ENCODE measurements at regions not wholly inside any gene's neighbourhood (a gene's known extent, or its start where the extent isn't known, plus 50 kb on each side); places are given as distances from the start of the nearest gene placed in this dataset.

DNA sequence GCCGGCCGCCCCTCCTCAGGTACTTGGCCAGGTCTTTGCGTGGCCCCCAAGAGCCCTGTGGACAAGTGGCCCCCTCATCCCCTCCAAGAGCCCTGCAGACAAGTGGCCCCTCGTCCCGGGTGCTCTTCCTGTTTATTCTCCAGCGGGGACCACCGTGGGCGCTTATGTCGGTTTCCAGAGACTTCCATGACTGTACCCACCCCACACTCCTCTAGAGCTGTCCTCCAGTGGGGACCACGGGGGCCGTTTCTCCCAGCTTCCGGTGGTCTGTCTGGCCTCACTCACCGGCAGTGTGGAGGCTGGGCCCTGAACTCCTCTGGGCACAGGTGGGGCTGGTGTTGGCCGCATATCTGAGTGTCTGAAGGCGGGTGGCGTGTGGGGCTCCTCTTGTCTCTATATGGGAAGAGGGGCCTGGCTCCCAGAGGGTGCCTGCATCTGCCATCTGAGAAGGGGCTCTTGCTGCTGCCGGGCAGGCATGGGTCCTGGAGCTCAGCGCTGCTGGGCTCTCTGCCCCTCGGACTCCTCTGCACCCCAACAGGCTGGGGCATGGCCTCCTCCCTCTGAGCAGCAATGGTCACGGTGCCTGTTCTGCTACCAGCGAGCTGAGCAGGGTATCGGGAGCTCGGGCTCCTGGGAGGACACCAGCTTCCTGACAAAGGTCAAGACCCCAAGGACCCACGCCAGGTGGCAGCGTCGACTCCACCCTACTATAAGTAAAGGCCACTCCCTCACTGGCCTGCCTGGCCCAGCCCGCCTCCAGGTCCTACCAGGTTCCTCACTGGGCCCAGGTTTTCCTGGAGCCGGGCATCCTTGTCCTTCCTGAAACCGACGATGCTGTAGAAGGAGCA lies 1264.3 kb downstream of the BRD1 start:
- no peaks in the 10 kb centered on the region for H3K36me3 Mint-ChIP-seq
- no peak for DNase-seq

DNA sequence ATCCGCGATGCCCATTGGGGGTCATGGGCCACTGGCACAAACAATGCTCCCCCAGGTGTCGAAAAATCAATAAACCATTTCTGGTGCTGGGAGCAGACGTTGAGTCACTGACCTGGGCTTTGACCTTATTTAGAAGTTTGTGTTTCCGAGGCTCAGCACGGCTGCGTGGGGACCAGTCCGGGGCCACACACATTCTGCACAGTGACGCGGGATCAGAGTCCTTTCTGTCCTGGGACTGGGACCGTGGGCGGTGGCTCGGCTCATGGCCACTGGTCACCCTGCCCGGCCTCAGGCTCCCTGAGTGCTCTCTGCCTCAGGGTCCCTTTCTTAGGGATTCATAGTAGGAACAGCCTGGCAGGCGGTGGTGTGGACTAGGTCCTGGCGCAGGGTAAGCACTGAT lies 1266.0 kb downstream of the BRD1 start:
- Mint-ChIP-seq H3K4me1 (peaks cover 0 to 4% (median 0%) of the 10 kb centered on the region in 4 donors), H3K36me3 (no peaks in the 10 kb centered on the region), H3K4me3 (no peak overlapping the region), H3K9me3 (no peaks in the 10 kb centered on the region), H3K27ac (no peak overlapping the region), H3K27me3 (no peaks in the 10 kb centered on the region)
- Histone ChIP-seq H3K9me3 (ENCODE audit: control insufficient read depth in 2 of 2, low read length in 2 of 2) (no peaks in the 10 kb centered on the region), H3K4me3 (ENCODE audit: low read depth, low read length) (no peak overlapping the region), H3K27me3 (ENCODE audit: control insufficient read depth, insufficient read depth, low read length) (peaks cover 4% of the 10 kb centered on the region), H3K36me3 (ENCODE audit: control insufficient read depth, insufficient read depth, low read length) (no peaks in the 10 kb centered on the region), H3K4me1 (ENCODE audit: control insufficient read depth, insufficient read depth, low read length, poor library complexity, severe bottlenecking) (no peaks in the 10 kb centered on the region), H3K27ac (ENCODE audit: insufficient read depth, low read length, poor library complexity, severe bottlenecking) (no peak overlapping the region)
- no peak for ATAC-seq (ENCODE audit: low read depth in 2 of 2)
- DNase-seq, result no peak

More for the DNA sequence above, 1264.3 kb downstream of the BRD1 start:
- Mint-ChIP-seq H3K4me3 (no peak overlapping the region), H3K4me1 (peaks cover 0 to 4% (median 1%) of the 10 kb centered on the region in 4 donors), H3K9me3 (no peaks in the 10 kb centered on the region), H3K27me3 (no peaks in the 10 kb centered on the region), H3K27ac (no peak overlapping the region)
- Histone ChIP-seq H3K27ac (ENCODE audit: insufficient read depth, low read length, poor library complexity, severe bottlenecking) (no peak overlapping the region), H3K4me3 (ENCODE audit: low read depth, low read length) (no peak overlapping the region), H3K4me1 (ENCODE audit: control insufficient read depth, insufficient read depth, low read length, poor library complexity, severe bottlenecking) (no peaks in the 10 kb centered on the region), H3K27me3 (ENCODE audit: control insufficient read depth, insufficient read depth, low read length) (peaks cover 4% of the 10 kb centered on the region), H3K9me3 (ENCODE audit: control insufficient read depth in 2 of 2, low read length in 2 of 2) (no peaks in the 10 kb centered on the region), H3K36me3 (ENCODE audit: control insufficient read depth, insufficient read depth, low read length) (no peaks in the 10 kb centered on the region)
- ATAC-seq (ENCODE audit: low read depth in 2 of 2), result no peak

DNA sequence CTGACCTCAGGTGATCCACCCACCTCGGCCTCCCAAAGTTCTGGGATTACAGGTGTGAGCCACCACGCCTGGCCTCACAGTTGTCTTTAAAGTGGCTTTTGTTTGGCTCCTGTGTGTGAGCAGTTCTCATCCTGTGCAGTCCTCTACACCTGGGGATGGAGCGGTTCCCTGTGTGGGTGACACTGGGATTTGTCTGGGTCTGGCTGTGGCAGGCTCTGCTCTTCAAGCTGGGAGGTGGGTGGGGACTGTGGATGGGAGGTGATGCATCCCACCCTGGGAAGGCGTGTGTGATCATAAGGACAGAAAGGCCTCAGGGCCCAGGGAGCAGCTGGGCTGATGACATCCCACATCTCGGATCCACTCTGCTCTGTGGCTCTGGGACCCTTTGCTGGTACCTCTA lies 1266.8 kb downstream of the BRD1 start:
- Histone ChIP-seq H3K4me1 (ENCODE audit: control insufficient read depth, insufficient read depth, low read length, poor library complexity, severe bottlenecking) (no peaks in the 10 kb centered on the region), H3K9me3 (ENCODE audit: control insufficient read depth in 2 of 2, low read length in 2 of 2) (no peaks in the 10 kb centered on the region), H3K4me3 (ENCODE audit: low read depth, low read length) (no peak overlapping the region), H3K27ac (ENCODE audit: insufficient read depth, low read length, poor library complexity, severe bottlenecking) (no peak overlapping the region), H3K27me3 (ENCODE audit: control insufficient read depth, insufficient read depth, low read length) (no peaks in the 10 kb centered on the region), H3K36me3 (ENCODE audit: control insufficient read depth, insufficient read depth, low read length) (no peaks in the 10 kb centered on the region)
- ATAC-seq (ENCODE audit: low read depth in 2 of 2), result no peak
- H3K4me1 Mint-ChIP-seq, result peaks cover 0 to 4% (median 0%) of the 10 kb centered on the region in 4 donors
- H3K9me3 Mint-ChIP-seq, result no peaks in the 10 kb centered on the region
- H3K4me3 Mint-ChIP-seq, result no peak overlapping the region
- H3K27me3 Mint-ChIP-seq, result no peaks in the 10 kb centered on the region
- no peaks in the 10 kb centered on the region for H3K36me3 Mint-ChIP-seq
- DNase-seq, result no peak
- no peak overlapping the region for H3K27ac Mint-ChIP-seq

DNA sequence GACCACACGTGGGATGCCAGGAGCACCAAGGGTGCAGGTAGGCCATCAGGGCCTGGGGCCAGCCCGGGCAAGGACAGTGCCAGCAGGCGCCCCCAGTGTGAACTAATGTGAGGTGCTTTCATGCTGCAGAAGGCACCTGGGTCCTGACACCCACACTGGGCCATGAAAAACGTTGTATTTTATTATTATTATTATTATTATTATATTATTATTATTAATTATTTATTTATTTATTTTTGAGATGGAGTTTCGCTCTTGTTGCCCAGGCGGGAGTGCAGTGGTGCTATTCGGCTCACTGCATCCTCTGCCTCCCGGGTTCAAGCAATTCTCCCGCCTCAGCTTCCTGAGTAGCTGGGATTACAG lies 1267.3 kb downstream of the BRD1 start:
- no peak for ATAC-seq (ENCODE audit: low read depth in 2 of 2)
- Mint-ChIP-seq H3K27ac (no peak overlapping the region), H3K4me1 (peaks cover 0 to 4% (median 0%) of the 10 kb centered on the region in 4 donors)

DNA sequence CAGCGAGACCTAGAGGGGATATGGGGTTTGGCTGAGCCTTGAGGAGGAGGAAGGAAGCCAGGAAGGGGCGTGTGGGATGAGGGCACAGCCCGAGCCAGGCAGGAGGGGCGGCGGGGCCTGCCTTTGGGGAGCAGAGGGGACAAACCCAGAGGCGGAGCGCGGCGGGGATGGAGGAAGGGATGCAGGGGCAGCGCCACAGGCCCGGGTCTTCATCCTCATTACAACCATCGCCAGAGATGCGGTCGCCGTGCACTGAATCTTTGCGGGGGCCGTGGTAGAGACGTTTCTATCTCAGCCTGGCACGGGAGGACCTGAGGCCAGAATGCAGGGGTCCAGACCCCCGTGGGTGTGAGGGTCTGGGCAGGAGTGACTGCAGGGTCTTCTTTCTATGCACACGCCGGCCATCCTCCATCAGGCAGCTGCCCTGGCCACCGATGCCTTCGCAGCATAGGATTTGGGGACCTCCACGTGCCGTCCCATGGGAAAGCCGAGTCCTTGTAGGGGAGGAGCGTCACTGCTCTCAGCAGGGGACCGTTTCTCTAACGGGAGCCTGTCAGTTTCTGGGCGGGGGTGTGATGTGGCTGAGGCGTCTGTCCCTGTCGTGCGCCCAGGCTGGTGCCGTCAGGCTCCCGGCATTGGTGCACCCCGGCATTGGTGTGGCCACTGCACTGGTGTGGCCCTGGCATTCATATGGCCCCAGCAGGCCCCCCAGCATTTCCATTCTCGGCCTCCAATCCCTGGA lies 1267.9 kb downstream of the BRD1 start:
- Mint-ChIP-seq H3K36me3 (no peaks in the 10 kb centered on the region), H3K4me1 (peaks cover 0 to 4% (median 0%) of the 10 kb centered on the region in 4 donors), H3K9me3 (no peaks in the 10 kb centered on the region), H3K27ac (no peak overlapping the region), H3K4me3 (no peak overlapping the region), H3K27me3 (no peaks in the 10 kb centered on the region)
- no peak for ATAC-seq (ENCODE audit: low read depth in 2 of 2)
- Histone ChIP-seq H3K9me3 (ENCODE audit: control insufficient read depth in 2 of 2, low read length in 2 of 2) (no peaks in the 10 kb centered on the region), H3K27me3 (ENCODE audit: control insufficient read depth, insufficient read depth, low read length) (no peaks in the 10 kb centered on the region), H3K4me3 (ENCODE audit: low read depth, low read length) (no peak overlapping the region), H3K4me1 (ENCODE audit: control insufficient read depth, insufficient read depth, low read length, poor library complexity, severe bottlenecking) (no peaks in the 10 kb centered on the region), H3K36me3 (ENCODE audit: control insufficient read depth, insufficient read depth, low read length) (no peaks in the 10 kb centered on the region), H3K27ac (ENCODE audit: insufficient read depth, low read length, poor library complexity, severe bottlenecking) (no peak overlapping the region)
- no peak for DNase-seq

More for the DNA sequence above, 1267.3 kb downstream of the BRD1 start:
- Histone ChIP-seq H3K9me3 (ENCODE audit: control insufficient read depth in 2 of 2, low read length in 2 of 2) (no peaks in the 10 kb centered on the region), H3K27me3 (ENCODE audit: control insufficient read depth, insufficient read depth, low read length) (no peaks in the 10 kb centered on the region), H3K36me3 (ENCODE audit: control insufficient read depth, insufficient read depth, low read length) (no peaks in the 10 kb centered on the region), H3K4me1 (ENCODE audit: control insufficient read depth, insufficient read depth, low read length, poor library complexity, severe bottlenecking) (no peaks in the 10 kb centered on the region), H3K4me3 (ENCODE audit: low read depth, low read length) (no peak overlapping the region), H3K27ac (ENCODE audit: insufficient read depth, low read length, poor library complexity, severe bottlenecking) (no peak overlapping the region)
- H3K4me3 Mint-ChIP-seq, result no peak overlapping the region
- no peaks in the 10 kb centered on the region for H3K27me3 Mint-ChIP-seq
- H3K36me3 Mint-ChIP-seq, result no peaks in the 10 kb centered on the region
- no peak for DNase-seq
- no peaks in the 10 kb centered on the region for H3K9me3 Mint-ChIP-seq

DNA sequence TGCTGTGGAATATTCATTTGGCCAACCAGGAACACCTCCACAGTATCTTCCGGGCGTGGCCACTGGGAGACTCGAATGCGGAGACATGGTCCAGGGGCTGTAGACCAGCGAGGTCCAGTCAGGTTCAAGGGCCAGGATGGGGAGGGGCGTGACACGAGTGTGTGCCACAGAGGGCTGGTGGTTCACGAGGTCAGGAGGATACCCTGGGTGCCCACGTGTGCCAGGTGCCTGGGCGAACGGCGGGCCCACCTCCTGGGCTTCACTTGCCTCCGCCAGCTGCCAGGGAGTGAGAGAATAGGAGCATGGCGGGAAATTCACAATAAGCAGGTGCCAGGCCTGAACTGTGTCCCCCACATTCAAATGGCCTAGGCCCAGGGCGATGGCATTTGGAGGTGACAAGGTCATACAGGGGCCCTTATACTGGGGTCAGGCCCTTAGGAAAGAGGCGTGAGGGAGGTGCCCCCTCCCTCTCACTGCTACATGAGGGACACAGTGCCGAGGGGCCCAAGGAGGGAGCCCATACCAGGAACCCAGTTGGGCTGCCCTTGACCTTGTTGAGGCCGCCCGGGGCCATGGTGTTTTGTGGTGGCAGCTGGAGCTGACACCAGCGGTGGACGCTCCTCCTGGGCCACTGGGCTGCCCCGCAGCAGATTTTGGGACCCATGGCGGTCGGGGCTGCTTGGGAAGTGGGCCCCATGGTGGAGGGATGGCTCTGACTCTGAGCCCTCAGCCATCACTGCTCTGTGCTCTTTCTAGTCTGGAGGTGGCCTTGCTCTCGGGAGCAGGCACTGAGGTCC lies 1268.9 kb downstream of the BRD1 start:
- Mint-ChIP-seq H3K4me3 (no peak overlapping the region), H3K9me3 (no peaks in the 10 kb centered on the region), H3K4me1 (peaks cover 0 to 4% (median 0%) of the 10 kb centered on the region in 4 donors), H3K27me3 (no peaks in the 10 kb centered on the region), H3K36me3 (no peaks in the 10 kb centered on the region), H3K27ac (no peak overlapping the region)
- Histone ChIP-seq H3K27me3 (ENCODE audit: control insufficient read depth, insufficient read depth, low read length) (no peaks in the 10 kb centered on the region), H3K4me1 (ENCODE audit: control insufficient read depth, insufficient read depth, low read length, poor library complexity, severe bottlenecking) (no peaks in the 10 kb centered on the region), H3K4me3 (ENCODE audit: low read depth, low read length) (no peak overlapping the region), H3K27ac (ENCODE audit: insufficient read depth, low read length, poor library complexity, severe bottlenecking) (no peak overlapping the region), H3K9me3 (ENCODE audit: control insufficient read depth in 2 of 2, low read length in 2 of 2) (no peaks in the 10 kb centered on the region), H3K36me3 (ENCODE audit: control insufficient read depth, insufficient read depth, low read length) (no peaks in the 10 kb centered on the region)
- DNase-seq (no peak), ATAC-seq (ENCODE audit: low read depth in 2 of 2) (no peak)

DNA sequence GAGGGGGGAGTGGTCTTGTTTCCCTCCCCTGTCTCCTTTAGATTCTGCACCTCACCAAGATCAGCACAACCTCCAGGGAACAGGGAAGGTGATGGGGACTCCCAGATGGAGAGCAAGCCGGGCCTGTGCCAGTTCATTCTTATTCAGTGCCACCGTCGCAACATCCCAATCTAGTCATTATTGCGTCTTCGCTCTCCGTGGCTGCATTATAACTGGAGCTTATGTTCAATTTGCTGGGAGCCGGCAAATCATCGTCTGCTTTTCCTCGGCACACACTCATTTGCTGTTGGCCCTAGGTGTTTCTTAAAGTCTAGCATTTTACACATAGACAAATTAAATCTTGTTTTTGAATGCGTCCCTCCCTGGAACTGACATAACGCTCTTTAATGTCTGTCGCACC lies 1269.7 kb downstream of the BRD1 start:
- Mint-ChIP-seq H3K4me1 (peaks cover 0 to 4% (median 0%) of the 10 kb centered on the region in 4 donors), H3K27me3 (no peaks in the 10 kb centered on the region), H3K36me3 (no peaks in the 10 kb centered on the region), H3K4me3 (no peak overlapping the region), H3K27ac (no peak overlapping the region), H3K9me3 (no peaks in the 10 kb centered on the region)
- no peak overlapping the region for H3K27ac ChIP-seq (ENCODE audit: insufficient read depth, low read length, poor library complexity, severe bottlenecking)
- no peaks in the 10 kb centered on the region for H3K27me3 ChIP-seq (ENCODE audit: control insufficient read depth, insufficient read depth, low read length)
- H3K4me1 ChIP-seq (ENCODE audit: control insufficient read depth, insufficient read depth, low read length, poor library complexity, severe bottlenecking), result no peaks in the 10 kb centered on the region
- no peaks in the 10 kb centered on the region for H3K9me3 ChIP-seq (ENCODE audit: control insufficient read depth in 2 of 2, low read length in 2 of 2)
- ATAC-seq (ENCODE audit: low read depth in 2 of 2), result no peak
- no peak for DNase-seq
- H3K4me3 ChIP-seq (ENCODE audit: low read depth, low read length), result no peak overlapping the region
- no peaks in the 10 kb centered on the region for H3K36me3 ChIP-seq (ENCODE audit: control insufficient read depth, insufficient read depth, low read length)
